ENCODE measurements at regions not wholly inside any gene's neighbourhood (a gene's known extent, or its start where the extent isn't known, plus 50 kb on each side); places are given as distances from the start of the nearest gene placed in this dataset.

GRCh38 chr12:111148005-111148404, 220.9 kb downstream of the PHETA1 start:
- H3K27ac ChIP-seq = no peak overlapping the region
- H3K9me3 ChIP-seq = no peaks in the 10 kb centered on the region
- no peaks in the 10 kb centered on the region for H3K4me1 ChIP-seq
- H3K27me3 ChIP-seq = no peaks in the 10 kb centered on the region
- intact Hi-C loops (cut with DNase I; ENCODE audit: low total_unique reads) = no loop called here
- no peaks in the 10 kb centered on the region for H3K36me3 ChIP-seq
- no peak overlapping the region for H3K4me3 ChIP-seq
- no peak for DNase-seq
- TF ChIP-seq CTCF (IDR thresholded peaks at IDR 0.05) = no peak
- no peak for TF ChIP-seq POLR2A (IDR thresholded peaks at IDR 0.05)

GRCh38 chr12:111143271-111143670, 222.9 kb upstream of the MYL2 start:
- H3K27me3 ChIP-seq = no peaks in the 10 kb centered on the region
- H3K27ac ChIP-seq = no peak overlapping the region
- intact Hi-C loops (cut with DNase I; ENCODE audit: low total_unique reads) = no loop called here
- no peak overlapping the region for H3K4me3 ChIP-seq
- TF ChIP-seq POLR2A (IDR thresholded peaks at IDR 0.05) (no peak), CTCF (IDR thresholded peaks at IDR 0.05) (no peak)
- no peaks in the 10 kb centered on the region for H3K4me1 ChIP-seq
- DNase-seq = no peak
- no peaks in the 10 kb centered on the region for H3K36me3 ChIP-seq
- no peaks in the 10 kb centered on the region for H3K9me3 ChIP-seq

GRCh38 chr12:111141205-111141604, 220.8 kb upstream of the MYL2 start:
- DNase-seq = no peak
- intact Hi-C loops (cut with DNase I; ENCODE audit: low total_unique reads) = no loop called here
- TF ChIP-seq POLR2A (IDR thresholded peaks at IDR 0.05) (no peak), CTCF (IDR thresholded peaks at IDR 0.05) (no peak)
- H3K27me3 ChIP-seq = no peaks in the 10 kb centered on the region
- no peaks in the 10 kb centered on the region for H3K4me1 ChIP-seq
- no peak overlapping the region for H3K27ac ChIP-seq
- no peak overlapping the region for H3K4me3 ChIP-seq
- H3K9me3 ChIP-seq = no peaks in the 10 kb centered on the region
- no peaks in the 10 kb centered on the region for H3K36me3 ChIP-seq

- H3K9me3 ChIP-seq = peaks cover 0 to 5% of the 10 kb centered on the region in 2 donors
- H3K4me3 ChIP-seq = no peak overlapping the region
- no peak for TF ChIP-seq CTCF (IDR thresholded peaks at IDR 0.05)
- H3K4me1 ChIP-seq = no peaks in the 10 kb centered on the region
- DNase-seq = no peak
- H3K27ac ChIP-seq = no peak overlapping the region
- intact Hi-C loops (cut with DNase I; ENCODE audit: low total_unique reads) = no loop called here
- H3K36me3 ChIP-seq = no peaks in the 10 kb centered on the region
- H3K27me3 ChIP-seq = no peaks in the 10 kb centered on the region
These were observed 217.6 kb upstream of the MYL2 start for GRCh38 chr12:111138016-111138415.

- no peaks in the 10 kb centered on the region for H3K4me1 ChIP-seq
- H3K4me3 ChIP-seq = no peak overlapping the region
- no peak overlapping the region for H3K27ac ChIP-seq
- DNase-seq = no peak
- intact Hi-C loops (cut with DNase I; ENCODE audit: low total_unique reads) = no loop called here
- no peak for TF ChIP-seq POLR2A (IDR thresholded peaks at IDR 0.05)
- TF ChIP-seq CTCF (IDR thresholded peaks at IDR 0.05) = no peak
- H3K36me3 ChIP-seq = no peaks in the 10 kb centered on the region
- no peaks in the 10 kb centered on the region for H3K27me3 ChIP-seq
- peaks cover 0 to 5% of the 10 kb centered on the region in 2 donors for H3K9me3 ChIP-seq
These were observed 215.0 kb upstream of the MYL2 start for GRCh38 chr12:111135293-111135832.

All from uterus (tissue), 3 donors.